Osteoblast (primary cell): ENCODE measurements at regions not wholly inside any gene's neighbourhood (a gene's known extent, or its start where the extent isn't known, plus 50 kb on each side); places are given as distances from the start of the nearest gene placed in this dataset.

Source experiments
- DNase-seq: peaks from one replicate; pipeline ENCODE4 v3.0.0; 2011; ENCODE audit warnings: low spot score, mixed read lengths; ENCODE audit not compliant: insufficient read length; ENCODE audit errors: missing footprints
- H2AFZ ChIP-seq: 2 replicates; pipeline ENCODE4 v1.6.0; 2011; ENCODE audit warnings: mild to moderate bottlenecking, low read length
- H3K27ac ChIP-seq: 2 replicates; pipeline ENCODE4 v1.5.1; 2011; ENCODE audit warnings: mild to moderate bottlenecking, low read depth, low read length, moderate library complexity
- H3K27me3 ChIP-seq: 2 replicates; pipeline ENCODE4 v1.6.0; 2012; ENCODE audit warnings: mild to moderate bottlenecking, control low read depth, inconsistent platforms, low read length, moderate library complexity; ENCODE audit not compliant: insufficient read depth
- H3K36me3 ChIP-seq: 2 replicates; pipeline ENCODE4 v1.5.1; 2011; ENCODE audit warnings: mild to moderate bottlenecking, low read length, control low read depth, moderate library complexity; ENCODE audit not compliant: insufficient read depth
- H3K4me1 ChIP-seq: 2 replicates; pipeline ENCODE4 v1.5.1; 2011; ENCODE audit warnings: mild to moderate bottlenecking, low read length, control low read depth, moderate library complexity; ENCODE audit not compliant: insufficient read depth
- H3K4me2 ChIP-seq: 2 replicates; pipeline ENCODE4 v1.6.0; 2011; ENCODE audit warnings: mild to moderate bottlenecking, low read length; ENCODE audit not compliant: insufficient read depth
- H3K4me3 ChIP-seq: fragments of 200-600 bp; sonication (generic); 3 replicates; pipeline ENCODE4 v1.5.1; 2012; ENCODE audit warnings: mild to moderate bottlenecking, low read length, inconsistent platforms; ENCODE audit not compliant: insufficient read depth
- H3K79me2 ChIP-seq: 2 replicates; pipeline ENCODE4 v1.6.0; 2012; ENCODE audit warnings: mild to moderate bottlenecking, low read length, control low read depth, inconsistent platforms; ENCODE audit not compliant: insufficient read depth
- H3K9me3 ChIP-seq: 2 replicates; pipeline ENCODE4 v1.5.1; 2011; ENCODE audit warnings: low read depth, low read length, control low read depth
- H4K20me1 ChIP-seq: 2 replicates; pipeline ENCODE4 v1.6.0; 2012; ENCODE audit warnings: mild to moderate bottlenecking, low read length, control low read depth; ENCODE audit not compliant: insufficient read depth
- TF ChIP-seq, protein P1 (sequence below): IDR thresholded peaks from 2 replicates; pipeline ENCODE4 v1.5.1; 2011; ENCODE audit warnings: mild to moderate bottlenecking, low read depth, low read length, moderate library complexity; ENCODE audit errors: extremely low read depth

DNA sequence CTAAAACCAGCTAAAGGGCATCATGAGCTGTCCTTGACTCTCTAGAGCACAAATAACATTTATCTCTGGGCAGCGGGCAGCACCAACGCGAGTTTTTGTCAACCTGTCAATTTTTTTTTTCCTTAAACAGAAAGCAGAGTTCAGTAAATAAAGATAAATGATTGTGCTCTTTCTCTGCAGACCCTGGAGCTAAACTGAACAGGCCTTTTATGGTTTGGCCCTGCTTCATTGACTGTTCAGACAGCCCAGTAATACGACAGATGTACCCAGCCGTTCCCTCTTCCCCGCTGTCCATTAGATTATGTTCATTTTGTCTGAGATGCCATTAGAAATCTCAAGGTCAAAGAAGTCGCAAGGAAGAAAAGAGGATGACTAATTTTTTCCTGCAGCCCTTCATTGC, 280.5 kb upstream of the PIK3C3 start:
- Histone ChIP-seq H3K27me3 (no peaks in the 10 kb centered on the region), H3K36me3 (no peaks in the 10 kb centered on the region), H3K4me2 (no peak overlapping the region), H4K20me1 (no peaks in the 10 kb centered on the region), H3K79me2 (no peaks in the 10 kb centered on the region), H2AFZ (no peak overlapping the region), H3K27ac (no peak overlapping the region), H3K4me3 (no peak overlapping the region), H3K4me1 (no peaks in the 10 kb centered on the region), H3K9me3 (peaks cover 3% of the 10 kb centered on the region)
- TF ChIP-seq, protein P1, sequence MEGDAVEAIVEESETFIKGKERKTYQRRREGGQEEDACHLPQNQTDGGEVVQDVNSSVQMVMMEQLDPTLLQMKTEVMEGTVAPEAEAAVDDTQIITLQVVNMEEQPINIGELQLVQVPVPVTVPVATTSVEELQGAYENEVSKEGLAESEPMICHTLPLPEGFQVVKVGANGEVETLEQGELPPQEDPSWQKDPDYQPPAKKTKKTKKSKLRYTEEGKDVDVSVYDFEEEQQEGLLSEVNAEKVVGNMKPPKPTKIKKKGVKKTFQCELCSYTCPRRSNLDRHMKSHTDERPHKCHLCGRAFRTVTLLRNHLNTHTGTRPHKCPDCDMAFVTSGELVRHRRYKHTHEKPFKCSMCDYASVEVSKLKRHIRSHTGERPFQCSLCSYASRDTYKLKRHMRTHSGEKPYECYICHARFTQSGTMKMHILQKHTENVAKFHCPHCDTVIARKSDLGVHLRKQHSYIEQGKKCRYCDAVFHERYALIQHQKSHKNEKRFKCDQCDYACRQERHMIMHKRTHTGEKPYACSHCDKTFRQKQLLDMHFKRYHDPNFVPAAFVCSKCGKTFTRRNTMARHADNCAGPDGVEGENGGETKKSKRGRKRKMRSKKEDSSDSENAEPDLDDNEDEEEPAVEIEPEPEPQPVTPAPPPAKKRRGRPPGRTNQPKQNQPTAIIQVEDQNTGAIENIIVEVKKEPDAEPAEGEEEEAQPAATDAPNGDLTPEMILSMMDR = no peak
- no peak for DNase-seq

DNA sequence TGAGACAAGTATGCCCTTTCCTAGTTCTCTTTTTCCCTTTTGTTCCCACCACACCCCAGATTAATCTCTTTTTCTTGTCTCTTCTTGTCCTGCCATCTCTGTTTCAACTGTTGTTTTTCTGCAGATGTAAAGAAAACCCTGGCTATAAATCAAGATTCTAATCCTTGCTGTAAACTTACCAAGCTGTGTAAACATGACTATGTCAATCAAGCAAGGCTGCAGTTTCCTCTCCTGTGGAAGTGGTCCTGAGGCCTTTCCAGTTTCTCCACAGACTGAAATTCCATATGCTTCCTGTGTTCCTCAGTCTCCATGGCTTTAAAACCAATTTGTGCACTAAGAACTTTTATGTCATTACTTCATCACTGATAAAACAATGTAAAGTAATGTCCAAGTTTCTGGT, 288.8 kb upstream of the PIK3C3 start:
- no peak overlapping the region for H3K4me2 ChIP-seq
- DNase-seq = no peak
- no peaks in the 10 kb centered on the region for H3K79me2 ChIP-seq
- TF ChIP-seq, protein P1 = no peak
- no peaks in the 10 kb centered on the region for H3K9me3 ChIP-seq
- no peaks in the 10 kb centered on the region for H3K4me1 ChIP-seq
- H3K36me3 ChIP-seq = no peaks in the 10 kb centered on the region
- no peaks in the 10 kb centered on the region for H4K20me1 ChIP-seq
- no peak overlapping the region for H3K27ac ChIP-seq
- no peaks in the 10 kb centered on the region for H3K27me3 ChIP-seq
- H3K4me3 ChIP-seq = no peak overlapping the region
- H2AFZ ChIP-seq = no peak overlapping the region

DNA sequence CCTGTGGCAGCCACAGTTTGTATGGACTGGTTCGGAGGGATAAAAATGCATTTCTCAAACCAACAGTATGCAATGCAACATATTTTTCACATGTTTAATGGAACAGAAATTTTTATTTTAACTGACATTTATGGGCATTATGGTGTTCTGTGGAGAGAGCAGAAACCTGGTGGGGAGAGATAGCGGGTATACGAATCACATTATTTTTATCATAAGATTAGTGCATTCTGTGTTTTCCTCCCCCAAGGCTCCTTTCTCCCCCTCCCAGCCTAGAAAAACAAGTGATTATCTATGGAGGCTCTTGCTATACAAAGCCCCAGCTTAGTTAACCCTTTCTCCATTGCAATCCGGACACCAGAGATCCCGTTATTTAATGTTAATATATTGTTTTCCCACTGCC, 289.8 kb upstream of the PIK3C3 start:
- H3K4me2 ChIP-seq = no peak overlapping the region
- H4K20me1 ChIP-seq = no peaks in the 10 kb centered on the region
- no peak overlapping the region for H3K27ac ChIP-seq
- H3K79me2 ChIP-seq = no peaks in the 10 kb centered on the region
- no peak for DNase-seq
- H3K4me3 ChIP-seq = no peak overlapping the region
- no peaks in the 10 kb centered on the region for H3K9me3 ChIP-seq
- H3K36me3 ChIP-seq = no peaks in the 10 kb centered on the region
- H3K4me1 ChIP-seq = no peaks in the 10 kb centered on the region
- no peaks in the 10 kb centered on the region for H3K27me3 ChIP-seq
- TF ChIP-seq, protein P1 = no peak
- no peak overlapping the region for H2AFZ ChIP-seq

DNA sequence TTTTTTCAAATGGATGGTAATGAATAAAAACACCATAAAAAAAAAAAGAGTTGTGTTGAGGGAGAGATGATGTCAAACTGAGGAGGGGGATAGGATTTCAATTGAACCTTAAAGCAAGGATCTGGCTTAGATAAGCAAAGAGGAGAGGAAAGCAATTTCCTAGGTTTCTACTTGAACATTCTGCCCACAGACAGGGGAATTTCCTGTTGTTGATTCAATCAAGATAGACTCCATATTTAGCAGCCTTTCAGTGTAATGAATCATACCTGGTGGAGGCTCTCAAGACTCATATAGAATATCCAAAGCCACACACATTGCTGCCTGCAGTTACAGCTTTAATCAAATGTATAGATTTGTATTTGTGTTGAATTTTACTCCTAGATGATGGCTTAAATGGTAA, 294.4 kb upstream of the PIK3C3 start:
- H4K20me1 ChIP-seq = no peaks in the 10 kb centered on the region
- DNase-seq = peak; percentile 29
- H3K27me3 ChIP-seq = no peaks in the 10 kb centered on the region
- no peak overlapping the region for H3K4me2 ChIP-seq
- no peaks in the 10 kb centered on the region for H3K9me3 ChIP-seq
- no peak overlapping the region for H3K27ac ChIP-seq
- no peaks in the 10 kb centered on the region for H3K36me3 ChIP-seq
- TF ChIP-seq, protein P1 = no peak
- no peak overlapping the region for H3K4me3 ChIP-seq
- no peaks in the 10 kb centered on the region for H3K79me2 ChIP-seq
- H3K4me1 ChIP-seq = no peaks in the 10 kb centered on the region
- no peak overlapping the region for H2AFZ ChIP-seq
